SHP77 (cell line): ENCODE measurements at regions not wholly inside any gene's neighbourhood (a gene's known extent, or its start where the extent isn't known, plus 50 kb on each side); places are given as distances from the start of the nearest gene placed in this dataset.
"Not testable (repeated sequence)": the region's sequence is repeated elsewhere in the genome, so short reads cannot be mapped to it uniquely, and the experiment has no call there.

Experiments used
- DNase-seq, 2 experiments: peaks; one replicate each; lab custom pipeline; 2025; lab: John Stamatoyannopoulos, UW

DNA sequence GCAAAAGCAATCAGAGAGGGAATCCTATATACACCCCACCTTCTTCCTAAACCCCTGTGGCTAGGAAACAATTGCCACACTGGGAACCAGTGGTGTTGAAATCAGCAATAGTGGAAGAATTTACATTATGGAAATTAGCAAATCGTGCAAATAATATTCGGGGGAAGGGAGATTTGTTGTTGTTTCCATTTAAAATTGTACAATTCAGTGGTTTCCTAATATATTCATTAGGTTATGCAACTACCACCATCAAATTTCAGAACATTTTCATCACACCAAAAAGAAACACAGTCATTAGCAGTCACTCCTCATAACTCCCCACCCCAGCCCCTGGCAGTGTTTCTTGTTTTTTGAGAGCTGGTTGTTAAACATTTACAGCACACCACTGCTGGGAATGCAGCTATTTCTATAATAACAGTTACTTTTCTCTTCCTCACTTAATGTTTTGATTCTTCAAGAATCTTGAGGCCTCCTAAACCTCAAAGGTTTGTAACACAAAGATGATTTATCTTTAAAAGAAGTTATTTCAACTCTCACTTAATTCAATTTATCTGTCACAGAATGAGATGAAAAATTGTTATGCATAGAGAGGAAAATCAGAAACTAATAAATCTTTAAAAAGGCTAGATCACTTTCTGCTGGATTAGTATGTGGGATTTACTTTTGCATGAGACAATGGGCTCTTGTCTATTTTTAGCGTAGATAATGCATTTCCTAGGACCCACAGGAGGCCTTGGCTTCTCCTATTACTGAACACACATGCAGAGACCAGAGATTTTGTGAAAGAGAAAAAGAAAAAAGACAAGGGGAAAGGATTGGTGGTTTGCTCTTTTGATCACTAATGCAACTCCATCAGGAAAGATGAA is 91.8 kb upstream of the DAPK1 start:
- no peak for DNase-seq

DNA sequence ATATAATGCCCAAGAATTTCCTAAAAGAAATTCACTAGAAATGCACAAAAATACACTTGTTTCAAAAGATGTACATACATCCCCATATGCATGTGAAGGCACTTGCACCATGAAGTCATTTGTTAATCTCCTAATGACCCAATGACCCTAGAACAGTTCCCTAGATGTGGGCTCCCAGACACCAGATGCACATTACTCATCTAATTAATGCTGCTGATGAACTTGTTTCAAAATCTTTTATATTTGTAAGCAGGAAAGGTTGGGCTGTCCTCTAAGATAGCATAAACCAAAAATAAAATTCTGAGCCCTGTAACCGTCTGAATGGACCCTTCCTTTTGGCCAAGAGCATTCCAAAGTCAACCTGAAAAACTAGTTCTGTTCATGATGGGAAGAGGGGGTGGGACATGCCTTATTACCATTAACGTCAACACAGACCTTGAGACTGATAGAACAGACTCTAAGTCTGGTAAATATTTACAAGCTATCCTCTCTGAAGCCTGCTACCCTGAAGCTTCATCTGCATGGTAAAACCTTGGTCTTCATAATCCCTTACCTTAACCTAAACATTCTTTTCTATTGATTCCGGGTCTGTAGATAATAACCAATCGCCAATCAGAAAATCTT is 91.0 kb upstream of the DAPK1 start:
- no peak for DNase-seq

GRCh38 chr9:87410047-87411005 is 87.3 kb upstream of the DAPK1 start:
- not testable (repeated sequence) for DNase-seq

- no peak for DNase-seq
Measured at GRCh38 chr9:87420884-87421283, 76.8 kb upstream of the DAPK1 start.

GRCh38 chr9:87421734-87422133 is 75.9 kb upstream of the DAPK1 start:
- DNase-seq = no peak

GRCh38 chr9:87422999-87423398 is 74.7 kb upstream of the DAPK1 start:
- DNase-seq = no peak

DNA sequence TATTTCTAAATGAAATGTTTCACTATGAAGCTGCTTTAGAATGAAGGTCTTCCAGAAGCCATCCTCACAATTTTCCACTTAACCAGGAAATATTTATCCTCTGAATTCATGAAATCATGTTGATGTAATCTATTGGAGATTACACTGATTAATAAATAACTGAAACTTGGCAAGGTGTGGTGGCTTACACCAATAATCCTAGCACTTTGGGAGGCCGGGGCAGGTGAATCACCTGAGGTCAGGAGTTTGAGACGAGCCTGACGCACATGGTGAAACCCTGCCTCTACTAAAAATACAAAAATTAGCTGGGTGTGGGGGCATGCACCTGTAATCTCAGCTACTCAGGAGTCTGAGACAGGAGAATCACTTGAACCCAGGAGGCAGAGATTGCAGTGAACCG is 73.8 kb upstream of the DAPK1 start:
- DNase-seq = not testable (repeated sequence)

GRCh38 chr9:87425202-87425601 is 72.5 kb upstream of the DAPK1 start:
- no peak for DNase-seq

- DNase-seq = no peak
Measured at GRCh38 chr9:87427851-87428506, 69.7 kb upstream of the DAPK1 start.

DNA sequence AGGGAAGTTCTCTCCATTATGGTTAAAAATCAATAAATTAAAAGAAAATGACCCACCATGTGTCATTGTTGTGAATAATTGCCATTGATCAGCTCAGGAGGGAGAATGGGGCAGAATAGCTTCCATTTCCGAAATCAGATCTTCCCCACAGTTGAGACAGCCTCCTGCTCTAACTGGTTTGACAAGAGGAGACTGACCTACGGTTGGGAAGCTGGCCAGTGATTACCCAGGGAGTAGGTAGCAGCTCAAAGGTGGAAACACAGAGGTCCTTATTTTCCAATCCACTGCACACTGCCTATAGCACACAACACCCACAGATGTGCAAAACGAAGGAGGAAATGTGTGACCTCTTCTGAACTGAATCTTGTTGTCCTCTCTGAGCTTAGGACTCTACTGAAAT is 69.0 kb upstream of the DAPK1 start:
- no peak for DNase-seq

DNA sequence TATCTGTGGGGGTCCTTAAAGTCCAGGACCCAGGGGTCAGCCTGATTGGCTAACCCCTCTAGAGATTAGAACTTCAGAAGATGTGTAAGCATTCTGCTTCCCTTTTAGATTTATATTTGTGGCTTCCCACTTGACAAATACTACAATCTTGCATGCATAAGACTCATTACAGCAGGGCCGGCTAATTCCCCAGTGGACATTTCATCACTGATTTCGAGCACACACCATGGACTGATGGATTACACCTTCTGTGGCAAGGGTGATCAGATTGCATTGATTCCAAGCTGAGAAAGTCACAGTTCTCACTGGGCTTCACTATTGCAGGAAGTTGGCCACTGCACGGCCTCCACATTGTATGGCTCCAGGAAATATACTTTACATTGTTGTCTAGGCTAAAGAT is 65.8 kb upstream of the DAPK1 start:
- no peak for DNase-seq

GRCh38 chr9:87433853-87434252 is 63.8 kb upstream of the DAPK1 start:
- DNase-seq = no peak

DNA sequence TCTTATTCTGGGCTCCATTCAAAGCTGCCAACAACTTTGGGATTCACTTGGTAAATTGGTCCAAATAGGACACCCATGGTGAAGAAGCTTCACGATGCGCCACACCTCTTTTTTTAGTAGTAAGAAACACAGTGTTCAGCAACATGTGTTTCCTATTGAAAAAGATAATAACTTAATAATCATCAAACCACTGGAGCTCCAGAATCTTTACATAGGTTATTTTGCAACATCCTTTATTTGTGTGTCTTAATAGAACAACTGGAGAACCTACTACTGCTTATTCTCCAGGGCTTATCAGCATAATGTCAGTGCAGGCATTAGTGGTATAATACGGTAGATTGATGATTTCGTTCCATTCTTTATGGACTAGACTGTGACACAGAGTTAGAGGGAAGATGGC is 63.3 kb upstream of the DAPK1 start:
- no peak for DNase-seq

DNA sequence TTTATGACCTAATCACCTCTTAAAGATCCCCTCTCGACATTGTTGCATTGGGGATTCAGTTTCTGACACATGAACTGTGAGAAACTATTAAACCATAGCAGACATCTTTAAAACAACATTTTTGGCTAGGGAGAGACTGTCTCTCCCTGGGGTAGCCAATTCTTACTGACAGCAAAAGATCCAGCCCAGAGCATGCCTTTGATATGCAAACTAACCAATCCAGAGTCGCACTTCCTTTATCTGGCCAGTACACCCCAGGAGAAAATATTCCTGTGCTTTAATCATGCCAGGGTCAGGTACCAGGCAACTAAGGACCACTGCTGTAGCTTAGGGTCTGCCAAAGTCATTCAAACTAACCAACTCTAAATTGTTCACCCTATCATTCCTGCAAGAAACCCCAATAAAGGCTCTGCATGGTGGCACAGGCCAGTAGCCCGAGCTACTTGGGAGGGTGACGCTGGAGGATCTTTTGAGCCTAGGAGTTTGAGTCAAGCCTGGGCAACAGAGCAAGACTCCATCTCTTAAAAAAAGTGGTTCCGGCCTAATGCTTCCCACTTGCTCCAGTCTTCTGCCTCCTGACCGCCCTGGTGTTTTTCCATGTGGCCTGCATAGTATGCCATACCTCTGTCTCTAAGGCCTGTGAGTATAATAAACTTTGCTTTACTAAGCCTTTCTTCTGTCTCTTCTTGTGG is 62.3 kb upstream of the DAPK1 start:
- DNase-seq = no peak

DNA sequence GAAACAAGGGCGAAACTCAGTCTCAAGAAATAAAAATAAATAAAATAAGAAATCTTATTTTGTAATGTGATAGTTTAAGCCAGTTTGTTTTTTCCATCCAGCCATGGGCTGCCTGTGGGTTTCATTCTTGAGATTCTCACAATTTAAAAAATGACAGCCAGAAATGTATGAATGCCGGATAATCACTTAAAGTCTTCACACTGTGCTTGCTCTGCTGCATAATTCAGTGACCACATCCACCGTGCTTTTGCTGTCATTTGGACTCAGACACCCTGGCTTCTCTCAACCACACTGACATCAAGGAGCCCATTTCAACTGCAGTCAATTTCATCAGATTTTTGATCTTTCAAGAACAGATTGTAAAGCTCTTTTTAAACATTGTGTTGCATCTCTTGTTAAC is 61.0 kb upstream of the DAPK1 start:
- DNase-seq = no peak

GRCh38 chr9:87437966-87438365 is 59.7 kb upstream of the DAPK1 start:
- no peak for DNase-seq

DNA sequence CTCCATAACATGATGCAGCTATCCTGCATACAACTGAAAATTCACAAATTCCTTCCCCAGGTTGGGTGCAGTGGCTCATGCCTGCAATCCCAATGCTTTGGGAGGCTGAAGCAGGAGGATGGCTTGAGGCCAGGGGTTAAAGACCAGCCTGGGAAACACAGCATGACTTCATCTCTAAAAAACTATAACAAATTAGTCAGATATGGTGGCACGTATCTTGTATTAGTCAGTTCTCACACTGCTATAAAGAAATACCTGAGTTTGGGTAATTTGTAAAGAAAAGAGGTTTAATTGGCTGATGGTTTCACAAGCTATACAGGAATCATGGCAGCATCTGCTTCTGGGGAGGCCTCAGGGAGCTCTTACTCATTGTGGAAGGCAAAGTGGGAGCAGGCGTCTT is 56.4 kb upstream of the DAPK1 start:
- DNase-seq = no peak

DNA sequence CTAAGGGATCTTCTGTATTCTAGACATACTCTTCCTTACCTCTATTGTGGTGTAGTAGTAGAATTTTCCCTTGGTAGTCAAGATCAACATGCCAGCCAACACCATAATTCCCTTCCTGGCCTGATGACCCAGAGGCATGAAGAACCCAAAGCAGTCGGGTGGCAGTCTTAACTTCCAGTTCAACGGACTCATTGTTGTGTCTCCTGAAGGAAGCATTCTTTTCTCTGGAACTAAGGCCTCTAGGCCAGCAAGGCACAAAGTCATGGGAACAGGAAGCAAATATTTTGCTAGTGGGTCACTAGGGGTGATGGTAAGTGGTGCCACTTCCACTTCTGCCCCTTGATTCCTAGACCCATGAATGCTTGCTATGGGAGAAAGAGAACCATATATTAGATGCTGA is 55.2 kb upstream of the DAPK1 start:
- no peak for DNase-seq

DNA sequence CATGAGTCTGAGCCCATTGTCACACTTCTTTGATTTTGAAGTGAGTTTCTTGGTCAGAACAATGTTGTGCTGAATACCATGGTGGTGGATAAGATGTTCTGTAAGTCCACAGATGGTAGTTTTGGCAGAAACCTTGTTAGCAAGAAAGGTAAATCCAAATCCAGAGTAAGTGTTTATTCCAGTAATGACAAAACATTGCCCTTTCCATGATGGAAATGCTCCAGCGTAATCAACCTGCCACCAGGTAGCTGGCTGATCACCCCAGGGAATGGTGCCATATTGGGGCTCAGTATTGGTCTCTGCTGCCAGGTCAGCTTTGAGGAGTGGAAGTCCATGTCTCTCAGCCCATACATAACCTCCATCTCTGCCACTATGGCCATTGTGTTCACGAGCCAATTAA is 54.7 kb upstream of the DAPK1 start:
- no peak for DNase-seq

GRCh38 chr9:87443461-87443860 is 54.2 kb upstream of the DAPK1 start:
- DNase-seq = no peak

GRCh38 chr9:87445646-87446045 is 52.0 kb upstream of the DAPK1 start:
- no peak for DNase-seq
